COLO668 (cell line): ENCODE measurements at regions not wholly inside any gene's neighbourhood (a gene's known extent, or its start where the extent isn't known, plus 50 kb on each side); places are given as distances from the start of the nearest gene placed in this dataset.

Experiments used
- DNase-seq: peaks from one replicate; lab custom pipeline; 2025; ENCODE audit not compliant: unreplicated experiment; lab: John Stamatoyannopoulos, UW

DNA sequence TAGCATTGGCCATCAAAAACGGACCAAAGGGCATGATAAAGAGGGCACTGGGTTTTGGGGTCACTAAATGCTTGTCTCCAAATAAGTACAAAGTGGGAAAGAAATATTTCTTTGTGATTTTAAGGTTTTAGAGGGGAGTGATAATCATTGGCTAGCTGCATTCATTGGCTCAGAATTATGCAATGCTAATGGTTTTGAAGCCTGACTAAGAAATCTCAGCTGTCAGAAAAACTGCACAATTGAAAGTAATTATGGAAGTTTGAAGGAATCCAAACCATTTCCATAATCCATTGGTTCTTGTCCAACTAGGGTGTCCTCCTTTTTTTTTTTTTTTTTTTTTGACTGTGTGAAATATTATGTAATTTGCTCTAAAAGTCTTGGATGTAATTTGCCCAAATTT lies 88.2 kb upstream of the ARGLU1 start:
- no peak for DNase-seq

GRCh38 chr13:106651442-106651841 lies 83.5 kb upstream of the ARGLU1 start:
- DNase-seq: no peak

GRCh38 chr13:106650690-106651205 lies 82.8 kb upstream of the ARGLU1 start:
- DNase-seq: no peak

DNA sequence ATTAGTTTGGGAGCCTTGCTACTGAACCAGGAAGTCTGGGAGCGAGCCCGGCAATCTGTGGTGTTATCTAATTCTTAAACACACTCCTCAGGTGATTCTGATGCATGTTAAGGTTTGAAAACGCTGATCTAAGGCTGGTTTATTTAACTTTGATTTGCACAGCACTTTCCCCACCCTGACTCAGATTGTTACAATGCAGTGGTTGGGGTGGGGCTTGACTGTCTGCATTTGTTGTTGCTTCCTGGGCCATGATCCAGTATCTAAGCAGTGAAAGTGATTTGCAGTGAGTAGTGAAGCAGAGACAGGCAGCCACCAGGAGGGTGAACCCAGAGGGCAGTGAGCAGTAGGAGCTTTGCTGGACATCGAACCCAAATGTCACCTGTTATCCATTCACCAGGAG lies 81.6 kb upstream of the ARGLU1 start:
- DNase-seq: no peak

DNA sequence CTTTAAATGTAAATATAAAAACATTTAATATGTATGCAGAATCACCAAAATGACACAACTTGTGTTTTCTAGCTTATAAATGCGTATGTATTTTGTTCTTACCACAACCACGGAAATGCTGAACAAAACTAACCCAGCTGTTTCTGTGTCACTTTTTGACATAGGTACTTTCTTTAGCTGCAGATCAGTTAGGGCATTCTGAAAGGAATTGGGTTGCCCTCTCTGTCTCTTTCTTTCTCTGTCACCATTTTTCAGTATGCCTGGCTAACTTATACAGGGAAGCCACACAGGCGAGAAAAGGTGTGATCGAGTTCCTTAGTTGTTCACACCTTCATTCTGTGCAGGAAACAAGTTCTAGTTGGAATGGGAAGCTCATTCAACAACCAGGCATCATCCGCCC lies 72.6 kb upstream of the ARGLU1 start:
- no peak for DNase-seq

- DNase-seq: no peak
These were observed 69.6 kb upstream of the ARGLU1 start for GRCh38 chr13:106637519-106637918.

GRCh38 chr13:106636492-106636891 lies 68.6 kb upstream of the ARGLU1 start:
- DNase-seq: no peak

DNA sequence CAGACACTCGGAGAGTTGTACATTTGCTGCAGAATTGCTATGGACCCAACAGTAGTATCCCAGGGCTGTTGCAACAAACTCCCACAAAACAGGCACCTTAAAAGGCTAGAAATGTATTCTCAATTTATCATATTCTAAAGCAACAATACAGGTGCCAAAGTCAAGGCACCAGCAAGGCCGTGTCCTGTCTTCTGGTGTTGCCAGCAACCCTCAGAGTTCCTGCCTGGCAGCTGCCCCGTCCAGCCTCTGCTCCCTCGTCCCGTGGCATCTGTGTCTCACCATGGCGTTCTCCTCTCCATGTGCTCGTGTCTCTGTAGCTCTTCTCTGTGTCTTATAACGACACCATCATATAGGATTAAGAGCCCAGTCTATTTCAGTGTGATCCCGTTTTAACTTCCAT lies 67.7 kb upstream of the ARGLU1 start:
- no peak for DNase-seq

GRCh38 chr13:106633321-106633720 lies 65.4 kb upstream of the ARGLU1 start:
- DNase-seq: no peak

GRCh38 chr13:106630650-106631049 lies 62.7 kb upstream of the ARGLU1 start:
- no peak for DNase-seq

- DNase-seq: no peak
These were observed 62.2 kb upstream of the ARGLU1 start for GRCh38 chr13:106630162-106630561.

- DNase-seq: no peak
These were observed 61.2 kb upstream of the ARGLU1 start for GRCh38 chr13:106628936-106629659.

- no peak for DNase-seq
These were observed 58.5 kb upstream of the ARGLU1 start for GRCh38 chr13:106626473-106626872.

- DNase-seq: no peak
These were observed 57.6 kb upstream of the ARGLU1 start for GRCh38 chr13:106625578-106625977.

- DNase-seq: no peak
These were observed 56.0 kb upstream of the ARGLU1 start for GRCh38 chr13:106623799-106624460.

- DNase-seq: no peak
These were observed 53.9 kb upstream of the ARGLU1 start for GRCh38 chr13:106621833-106622232.

- peak; percentile 25 for DNase-seq
These were observed 52.0 kb upstream of the ARGLU1 start for GRCh38 chr13:106619688-106620555.
